Central memory CD4-positive, alpha-beta T cell (primary cell): ENCODE measurements at regions not wholly inside any gene's neighbourhood (a gene's known extent, or its start where the extent isn't known, plus 50 kb on each side); places are given as distances from the start of the nearest gene placed in this dataset.

Source experiments
- DNase-seq: peaks from one replicate; pipeline ENCODE4 v3.0.0; 2022

DNA sequence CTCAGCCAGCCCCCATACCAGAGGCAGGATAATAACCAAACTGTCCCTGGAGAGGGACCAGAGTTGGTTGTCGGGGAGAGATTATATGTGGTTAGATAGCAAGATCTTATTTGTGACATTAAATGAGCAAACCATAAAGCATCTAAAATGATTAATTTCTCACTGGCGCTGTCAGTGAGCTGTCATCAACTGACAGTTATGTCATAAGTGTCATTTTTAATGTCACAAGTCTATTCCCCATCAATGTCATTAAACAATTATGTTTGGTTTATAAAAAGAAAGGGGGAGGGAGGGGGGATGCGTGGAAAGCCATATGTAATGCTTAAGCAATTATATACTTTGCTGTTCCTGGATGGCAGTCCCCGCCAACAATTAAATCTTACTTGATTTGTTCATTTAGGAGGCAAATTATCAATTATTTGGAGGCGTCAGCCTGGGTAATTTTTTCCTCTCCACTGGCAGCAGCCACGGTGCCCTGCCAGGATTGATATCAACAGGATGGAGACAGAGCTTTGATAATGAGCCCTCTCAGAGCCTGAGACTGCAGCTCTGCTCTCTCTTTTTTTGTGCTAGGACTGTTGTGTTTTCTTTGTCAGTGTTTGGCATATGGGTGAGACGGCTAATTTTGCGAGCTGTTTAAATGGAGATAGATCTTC, 333.6 kb upstream of the CAMK1G start:
- DNase-seq, result no peak

DNA sequence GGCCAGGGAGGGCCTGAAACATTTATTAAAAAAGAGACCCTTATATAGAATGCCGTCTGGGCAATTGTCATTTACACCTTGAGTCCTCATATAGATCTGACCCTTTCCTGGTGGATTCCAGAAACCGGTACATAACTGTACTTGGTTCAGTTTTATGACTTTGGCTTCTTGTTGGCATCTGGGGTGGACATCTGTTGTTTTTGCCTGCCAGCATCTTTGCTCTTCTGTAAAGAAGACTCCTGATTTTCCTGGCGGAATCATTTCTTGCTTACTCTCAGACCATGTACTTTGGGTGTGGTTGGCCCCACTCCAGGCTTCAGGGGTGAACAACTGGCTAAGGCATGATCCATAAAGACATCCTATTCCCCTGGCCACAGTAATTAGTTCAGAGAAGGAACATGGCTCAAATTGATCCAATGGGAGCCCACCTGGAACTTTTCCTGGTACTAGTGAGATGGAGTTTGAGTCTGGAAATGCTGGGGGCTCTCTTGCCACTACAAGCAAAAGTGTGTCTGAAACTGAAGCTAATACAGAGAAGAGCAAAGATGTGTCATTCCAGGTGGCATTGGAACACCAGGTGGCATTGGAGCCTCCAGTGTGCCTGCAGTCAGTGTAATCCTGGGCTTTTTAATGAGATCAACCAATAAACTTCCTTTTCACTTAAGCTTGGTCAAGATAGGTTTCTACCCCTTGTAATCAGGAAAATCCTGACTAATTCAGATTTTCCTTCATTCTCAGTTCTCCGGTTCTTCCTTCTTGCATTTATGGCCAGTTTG, 332.5 kb upstream of the CAMK1G start:
- DNase-seq, result no peak

DNA sequence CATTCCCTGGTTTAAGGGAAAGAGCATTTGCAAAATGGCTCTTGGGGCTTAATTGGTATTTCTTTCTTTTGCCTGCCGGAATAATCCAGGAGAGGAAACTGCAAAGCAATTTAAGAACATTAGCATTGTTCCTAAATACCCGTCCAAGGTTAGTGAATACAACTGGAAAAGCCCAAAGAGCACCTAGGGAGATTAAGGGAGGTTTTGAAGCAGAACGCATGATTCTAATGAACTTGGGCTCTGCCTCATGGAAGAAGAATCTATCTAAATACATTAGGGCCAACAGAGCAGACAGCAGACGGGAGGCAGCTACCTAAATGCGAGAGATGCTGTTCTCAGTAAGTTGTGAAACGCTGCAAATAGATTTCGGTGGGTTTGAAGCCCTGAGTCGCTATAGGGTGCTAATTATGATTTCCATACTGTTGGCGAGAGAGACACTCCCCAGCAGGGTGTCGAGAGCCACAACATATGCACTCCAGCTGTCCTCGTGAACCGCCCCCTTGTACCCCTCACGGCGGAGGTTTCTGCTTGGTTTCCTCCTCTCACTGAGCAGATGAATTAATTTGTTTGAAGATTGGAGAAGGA, 326.7 kb upstream of the CAMK1G start:
- no peak for DNase-seq

DNA sequence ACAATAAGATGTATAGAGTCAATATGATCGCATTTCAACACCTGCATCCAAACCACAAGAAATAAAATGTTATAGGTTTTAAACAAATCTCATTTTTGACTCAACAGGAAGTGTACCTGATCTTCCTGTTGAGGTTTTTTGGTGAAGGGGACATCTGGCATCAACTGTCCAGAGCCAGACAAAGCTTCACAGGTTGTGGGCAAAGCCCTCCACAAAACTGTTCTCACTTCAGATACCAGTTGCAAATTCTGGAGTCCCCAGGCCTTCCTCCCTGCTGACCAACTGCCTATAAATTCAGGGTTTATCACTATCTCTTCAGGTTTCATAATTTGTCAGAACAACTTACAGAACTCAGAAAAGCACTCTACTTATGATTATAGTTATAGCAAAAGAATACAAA, 326.1 kb upstream of the CAMK1G start:
- no peak for DNase-seq

DNA sequence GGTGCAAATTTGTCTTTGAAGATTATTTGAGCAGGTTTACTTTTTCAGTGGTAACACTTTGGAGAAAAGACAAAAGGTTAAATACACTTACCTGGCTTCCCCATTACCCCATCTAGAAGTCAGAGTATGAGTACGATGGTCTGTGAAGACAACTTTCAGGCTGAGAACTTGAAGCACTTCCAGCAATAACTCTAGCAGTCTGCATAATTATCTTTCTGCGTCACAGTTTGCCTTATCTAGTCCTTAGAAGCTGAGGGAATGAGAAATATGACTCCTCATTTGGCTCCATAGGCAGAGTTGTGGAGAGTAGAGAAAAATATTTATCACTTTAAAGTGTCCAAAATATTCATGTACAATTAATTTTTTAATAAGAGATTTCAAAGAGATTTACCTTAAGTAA, 323.4 kb upstream of the CAMK1G start:
- DNase-seq, result no peak

DNA sequence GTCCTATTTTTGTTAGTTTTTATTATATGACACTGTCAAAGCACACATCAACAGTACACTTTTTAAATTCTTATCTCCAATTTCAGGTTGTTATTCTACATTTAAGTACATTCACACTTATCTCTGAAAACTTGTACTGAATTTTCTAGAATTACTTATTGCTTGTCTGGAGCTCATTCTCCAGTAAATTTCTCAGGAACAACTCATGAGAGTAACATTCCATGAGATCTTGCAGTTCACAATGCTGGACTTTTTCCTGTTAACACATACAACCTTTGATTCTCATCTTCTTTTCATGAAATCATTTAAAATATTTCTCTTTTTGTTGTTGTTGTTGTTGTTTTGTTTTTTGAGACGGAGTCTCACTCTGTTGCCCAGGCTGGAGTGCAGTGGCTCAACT, 320.9 kb upstream of the CAMK1G start:
- DNase-seq, result no peak

DNA sequence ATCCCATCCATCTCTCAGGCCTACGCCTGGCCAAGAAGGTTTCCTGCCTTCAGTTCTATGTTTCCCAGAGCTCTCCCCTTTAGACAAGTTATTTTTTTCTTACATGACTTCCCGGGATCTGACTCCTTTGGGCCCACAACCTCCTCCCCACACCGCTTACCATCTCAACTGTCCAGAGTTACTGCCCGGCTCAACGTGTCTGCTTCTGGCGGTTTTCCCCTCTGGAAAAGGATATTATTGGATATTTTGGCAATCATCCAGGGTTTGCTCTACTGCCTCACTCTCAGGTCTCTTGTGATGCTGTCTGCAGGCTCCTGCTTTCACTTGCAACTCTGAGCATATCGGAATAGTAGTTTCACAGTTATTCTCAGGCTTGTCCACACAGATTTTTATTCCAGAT, 318.2 kb upstream of the CAMK1G start:
- DNase-seq, result no peak

DNA sequence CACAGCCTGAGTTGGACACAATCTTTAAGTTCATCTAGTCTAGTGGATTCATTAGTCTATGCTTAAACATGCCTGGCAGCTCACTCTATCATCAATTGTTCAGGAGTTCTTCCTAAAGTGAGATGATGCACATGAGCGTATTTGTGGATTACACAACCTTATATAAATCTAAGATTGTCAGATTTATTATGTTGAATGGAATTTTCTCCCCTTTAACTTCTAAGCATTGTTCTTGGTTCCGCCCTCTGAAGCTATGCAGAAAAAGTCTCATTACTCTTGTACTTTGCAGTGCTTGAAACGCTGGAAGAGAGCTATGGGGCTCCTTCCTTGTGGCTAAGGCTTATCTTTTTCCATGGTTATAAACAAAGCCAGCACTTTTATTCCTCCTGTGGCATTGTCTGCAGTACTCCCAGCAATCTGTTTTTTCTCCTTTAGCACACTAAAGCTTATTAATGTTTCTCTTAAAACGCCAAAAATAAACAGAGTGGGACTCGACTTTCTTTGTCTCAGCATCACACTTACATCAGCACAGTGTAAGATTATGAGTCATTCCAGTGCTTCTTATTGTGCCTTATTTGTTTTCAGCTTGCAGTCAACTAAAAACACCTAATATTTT, 316.8 kb upstream of the CAMK1G start:
- DNase-seq, result no peak

DNA sequence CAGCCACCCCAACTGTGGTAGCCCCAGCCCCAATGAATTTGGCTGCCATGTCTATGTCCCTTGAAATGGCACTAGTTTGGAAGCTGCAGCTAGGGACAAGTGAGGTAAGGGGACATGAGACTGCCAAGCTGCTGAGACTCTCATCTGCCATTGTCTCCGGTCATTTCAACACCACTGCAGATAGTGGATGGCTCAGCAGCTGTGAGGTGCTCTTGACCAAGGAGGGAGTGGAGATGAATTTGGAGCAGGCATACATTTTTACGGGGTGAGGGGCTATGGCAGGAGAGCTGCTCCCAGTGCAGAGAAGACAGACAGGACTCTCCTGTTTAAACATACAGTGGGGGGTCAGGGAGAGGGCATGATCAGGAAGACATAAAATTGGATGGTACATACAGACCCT, 315.5 kb upstream of the CAMK1G start:
- no peak for DNase-seq

DNA sequence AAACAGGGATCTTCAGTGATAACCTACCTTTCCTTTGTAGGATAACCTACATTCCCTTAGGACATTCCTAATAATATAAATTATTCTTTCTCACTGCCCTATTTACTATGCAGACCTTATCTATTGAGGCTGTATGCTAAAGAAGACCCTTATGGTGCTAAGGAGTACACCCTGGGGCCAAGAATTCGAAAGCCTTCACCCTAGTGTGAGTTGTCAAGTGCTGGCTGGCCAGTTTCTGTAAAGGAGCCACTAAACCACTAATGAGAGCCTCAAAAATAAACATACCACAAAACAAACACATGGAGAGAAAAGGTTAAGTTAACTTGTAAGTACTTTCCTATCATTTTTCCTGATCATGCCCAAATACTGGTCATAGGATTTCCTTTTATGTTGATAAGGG, 315.0 kb upstream of the CAMK1G start:
- DNase-seq, result no peak

DNA sequence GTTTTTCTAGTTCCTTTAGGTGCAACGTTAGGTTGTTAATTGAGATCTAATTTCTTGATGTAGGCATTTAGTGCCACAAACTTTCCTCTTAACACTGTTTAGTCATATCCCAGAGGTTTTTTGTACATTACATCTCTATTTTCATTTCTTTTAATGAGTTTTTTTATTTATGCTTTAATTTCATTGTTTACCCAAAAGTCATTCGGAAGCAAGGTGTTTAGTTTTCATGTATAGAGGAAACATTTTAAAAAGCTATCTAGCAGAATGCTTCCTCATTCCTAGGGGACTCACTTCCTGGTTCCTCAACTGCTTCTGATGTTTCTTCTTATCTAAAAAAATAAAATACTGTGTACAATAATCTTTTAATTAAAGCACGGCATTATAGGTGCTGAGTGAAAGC, 307.2 kb upstream of the CAMK1G start:
- no peak for DNase-seq

DNA sequence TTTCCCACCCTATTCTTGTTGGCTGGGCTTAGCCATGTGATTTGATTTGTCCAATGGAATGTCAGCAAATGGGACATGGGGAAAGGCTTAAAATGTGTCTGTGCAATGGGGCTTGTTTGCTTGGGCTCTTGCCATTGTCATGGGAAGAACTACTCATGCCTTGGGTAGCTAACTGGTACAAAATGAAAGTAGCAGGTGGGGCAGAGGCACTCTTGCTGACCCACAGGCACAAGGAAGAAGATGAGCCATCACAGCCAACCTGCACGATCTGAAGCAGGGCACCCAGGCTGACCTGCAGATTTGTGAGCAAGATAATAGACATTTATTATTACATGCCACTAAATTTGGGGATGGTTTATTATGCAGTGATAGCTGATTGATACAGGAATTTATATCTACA, 305.9 kb upstream of the CAMK1G start:
- DNase-seq, result no peak

DNA sequence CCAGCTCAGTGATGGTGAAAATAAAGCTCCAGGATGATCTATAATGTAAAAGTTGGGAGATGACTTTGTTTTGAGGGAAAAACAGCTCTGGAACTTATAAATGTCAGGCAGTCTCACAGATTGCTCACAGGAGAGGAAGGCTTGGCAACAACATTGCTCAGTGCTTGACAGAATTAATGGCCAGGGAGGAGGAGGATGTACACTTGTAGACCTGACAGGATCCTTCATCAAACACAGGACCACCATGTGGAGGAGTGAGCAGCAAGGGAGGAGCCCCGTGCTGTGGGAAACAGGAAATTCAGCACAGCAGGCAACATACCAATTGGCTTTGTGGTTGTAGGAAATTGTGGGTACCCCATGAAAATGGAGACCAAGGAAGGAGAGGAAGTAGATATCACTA, 291.8 kb upstream of the CAMK1G start:
- DNase-seq, result no peak

DNA sequence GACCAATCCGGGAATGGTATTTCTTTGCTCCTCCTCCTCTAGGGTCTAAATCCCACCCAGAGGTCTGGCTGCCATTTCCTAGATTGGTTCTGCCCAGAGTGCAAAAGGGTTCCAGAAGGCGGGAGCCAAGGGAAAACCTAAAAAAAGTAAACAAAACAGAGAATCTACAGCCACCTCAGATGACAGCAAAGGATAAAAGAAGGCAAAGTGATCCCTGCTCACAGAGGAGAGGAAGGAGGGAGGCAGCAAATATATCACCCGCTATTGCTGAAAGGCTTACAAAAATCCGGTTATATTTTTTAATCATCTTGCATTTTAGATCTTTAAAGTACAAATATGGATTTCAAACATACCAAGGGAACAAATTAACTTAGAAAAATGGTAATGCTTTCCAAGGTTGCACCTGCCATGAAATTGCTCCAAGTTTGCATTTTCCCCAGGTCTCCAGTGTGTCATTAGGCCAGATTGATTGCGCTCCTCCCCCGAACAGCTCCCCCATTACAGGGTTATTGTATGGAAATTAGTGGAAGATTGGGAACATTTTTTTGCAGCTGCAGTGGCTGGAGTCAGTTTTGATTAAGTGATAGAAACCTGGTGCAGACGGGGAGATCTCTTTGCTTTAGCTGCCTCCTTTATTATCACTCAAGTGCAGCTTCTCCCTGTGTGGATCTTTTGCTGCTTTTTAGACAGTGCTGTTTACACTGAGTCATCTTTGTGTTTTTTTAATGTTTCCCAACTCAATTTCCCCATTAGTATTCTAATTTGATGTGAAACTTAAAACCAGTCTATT, 280.5 kb upstream of the CAMK1G start:
- DNase-seq, result no peak

DNA sequence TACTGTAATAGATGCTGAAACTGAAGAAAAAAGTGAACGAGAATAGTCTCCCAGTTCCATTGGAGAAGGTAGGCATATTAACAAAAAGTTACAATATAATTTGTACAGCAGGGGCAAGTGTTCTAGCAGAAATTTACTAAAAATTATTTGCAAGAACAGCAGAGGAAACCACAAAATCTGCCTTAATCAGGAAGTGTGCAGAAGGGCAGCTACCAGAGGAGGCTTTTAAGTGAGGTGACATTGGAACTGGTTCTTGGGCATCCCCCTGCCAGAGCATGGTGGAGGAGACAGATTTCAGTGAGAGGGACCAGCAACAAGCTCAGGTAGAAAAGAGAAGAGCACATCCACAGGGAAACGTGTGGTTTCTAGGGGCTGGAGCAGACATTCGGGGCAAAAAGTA, 279.3 kb upstream of the CAMK1G start:
- DNase-seq, result no peak

DNA sequence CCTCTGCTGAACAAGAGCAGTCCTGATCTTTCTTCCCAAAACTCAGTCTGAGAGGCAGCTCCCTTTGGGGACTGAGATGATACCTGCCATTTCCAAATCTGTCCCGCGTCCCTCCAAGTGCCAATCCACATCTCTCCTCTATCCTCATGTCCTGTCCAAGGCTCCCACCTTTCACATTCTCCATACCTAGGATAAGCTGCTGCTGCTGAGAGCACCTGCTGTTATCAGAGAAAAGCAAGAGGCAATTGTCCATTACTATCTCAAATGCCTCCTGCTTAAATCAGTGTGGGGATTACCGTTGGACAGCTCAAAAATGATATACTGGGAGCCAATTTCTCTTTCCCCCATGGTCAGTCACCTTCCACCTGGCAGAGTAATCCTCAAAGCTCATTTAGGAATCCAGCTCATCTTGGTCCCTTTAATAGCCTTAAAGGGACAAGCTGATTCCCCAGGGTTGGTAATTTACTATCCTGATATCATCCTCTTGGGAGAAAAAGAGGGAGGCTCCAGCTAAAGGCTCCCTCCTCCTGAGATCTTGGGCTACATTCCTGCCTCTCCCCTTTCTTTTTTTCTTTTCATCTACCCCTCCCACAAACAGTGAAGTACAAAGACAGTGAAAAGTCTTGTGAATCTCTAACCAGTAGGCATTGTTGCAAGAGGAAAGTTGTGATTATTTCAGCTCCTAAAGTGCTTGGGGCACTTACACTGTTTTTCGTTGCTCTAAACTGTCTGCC, 278.1 kb upstream of the CAMK1G start:
- DNase-seq, result no peak

DNA sequence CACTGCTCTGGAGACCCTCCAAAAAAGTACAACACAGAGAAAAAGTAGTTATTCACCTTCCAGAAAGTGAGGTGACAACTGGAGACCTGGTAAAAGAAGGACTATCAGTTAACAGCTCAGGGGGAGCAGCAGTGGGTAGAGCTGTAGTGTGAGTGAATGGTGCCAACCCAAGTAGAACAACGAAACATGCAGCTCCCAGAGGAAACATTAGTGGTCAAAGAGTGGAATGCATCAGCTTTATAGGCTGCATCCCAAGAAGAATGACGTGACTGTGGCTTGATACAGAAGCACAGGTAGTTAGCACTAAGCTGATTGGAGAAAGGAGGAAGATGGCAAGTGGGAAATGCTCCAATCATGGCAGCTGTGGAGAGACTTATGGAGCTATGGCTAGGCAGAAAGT, 275.7 kb upstream of the CAMK1G start:
- DNase-seq, result no peak

DNA sequence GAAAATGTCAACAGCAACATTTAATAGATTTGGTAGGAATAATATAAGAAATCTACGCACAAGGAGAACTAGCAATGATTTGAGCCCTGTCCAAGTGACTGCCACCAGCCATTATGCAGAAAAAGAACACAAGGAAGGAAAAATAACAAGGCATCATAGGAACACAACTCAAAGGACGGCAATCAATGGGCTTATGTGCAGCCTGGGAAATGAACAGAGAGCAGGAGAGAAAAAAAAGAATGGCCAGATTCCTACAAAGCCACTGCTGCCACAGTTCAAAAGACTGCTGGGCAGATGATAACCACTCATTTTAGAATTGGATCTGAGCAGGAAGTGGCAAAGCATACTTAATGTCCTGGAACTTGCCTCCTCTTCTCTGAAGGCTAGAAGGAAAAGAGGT, 274.3 kb upstream of the CAMK1G start:
- DNase-seq, result no peak

DNA sequence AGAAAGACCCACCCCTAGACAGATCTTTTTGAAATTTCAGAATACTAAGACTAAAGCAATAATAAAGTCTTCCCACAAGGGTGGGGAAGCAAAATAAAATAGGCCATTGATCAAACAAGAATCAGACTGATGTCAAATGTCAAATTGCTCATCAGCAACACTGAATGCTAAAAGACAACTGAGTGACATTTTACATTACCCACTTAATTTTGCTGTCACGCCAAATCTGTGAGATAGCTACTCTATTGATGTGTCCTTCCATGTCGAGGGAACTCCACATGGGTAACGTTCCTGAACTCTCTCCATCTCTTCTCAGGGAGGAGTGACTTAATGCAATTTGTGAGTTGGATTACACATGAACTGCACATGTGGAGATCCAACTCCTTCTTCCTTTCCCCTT, 271.7 kb upstream of the CAMK1G start:
- DNase-seq, result no peak

DNA sequence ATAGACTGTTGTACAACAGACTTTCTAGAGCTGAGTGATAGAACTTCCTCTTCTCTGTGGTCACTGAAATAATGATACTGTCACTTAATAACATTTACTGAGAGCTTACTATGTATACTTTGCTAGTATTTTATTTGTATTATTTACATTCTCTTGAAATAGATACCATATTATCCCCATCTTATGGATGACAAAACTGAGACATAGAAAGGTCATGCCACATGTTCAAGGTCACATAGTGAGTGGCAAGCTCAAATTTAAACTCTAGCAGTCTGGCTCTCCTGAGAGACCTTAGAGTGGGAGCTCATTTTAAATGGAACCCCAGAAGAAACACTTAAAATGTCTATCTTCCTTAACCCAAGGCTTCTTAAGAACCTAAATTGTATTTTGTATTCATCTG, 266.6 kb upstream of the CAMK1G start:
- no peak for DNase-seq

DNA sequence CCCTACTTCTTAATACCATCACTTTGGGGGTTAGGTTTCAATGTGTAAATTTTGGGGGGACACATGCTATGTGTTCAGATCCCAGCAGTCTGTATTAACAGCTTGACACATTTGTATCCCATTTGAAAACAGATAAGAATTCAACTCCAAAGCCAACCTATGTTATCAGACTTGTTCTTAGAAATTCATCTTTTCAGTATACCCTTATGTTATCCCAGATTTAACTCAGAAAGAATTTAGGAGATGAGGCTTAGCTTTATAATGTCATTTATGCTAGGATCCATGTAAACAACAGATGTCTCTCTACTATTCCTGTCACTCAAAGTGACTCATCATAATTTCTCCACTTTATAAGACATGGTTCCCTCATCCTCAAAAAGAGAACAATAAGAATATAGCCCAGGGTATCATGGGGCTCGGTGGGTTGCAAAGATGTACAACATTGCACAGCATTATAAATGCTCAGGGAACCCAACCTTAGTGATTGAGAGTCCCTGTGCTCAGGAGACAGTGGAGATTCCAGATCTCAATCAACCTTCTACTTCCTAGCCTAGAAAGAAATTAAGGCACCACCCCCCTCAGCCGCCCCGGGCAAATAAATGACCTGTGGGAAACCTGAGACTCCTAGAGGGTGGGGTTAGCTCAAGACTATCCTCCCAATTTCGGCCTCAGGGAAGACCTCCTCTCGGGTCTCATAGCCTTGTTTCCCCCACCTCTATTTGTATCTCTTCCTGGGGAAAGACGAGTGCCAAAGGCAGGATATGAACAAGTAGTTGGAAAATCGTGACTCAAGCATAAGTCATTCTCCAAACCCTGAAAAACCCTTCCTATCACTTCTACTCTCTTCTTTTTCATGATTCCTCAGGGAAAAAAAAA, 265.1 kb upstream of the CAMK1G start:
- DNase-seq, result no peak

DNA sequence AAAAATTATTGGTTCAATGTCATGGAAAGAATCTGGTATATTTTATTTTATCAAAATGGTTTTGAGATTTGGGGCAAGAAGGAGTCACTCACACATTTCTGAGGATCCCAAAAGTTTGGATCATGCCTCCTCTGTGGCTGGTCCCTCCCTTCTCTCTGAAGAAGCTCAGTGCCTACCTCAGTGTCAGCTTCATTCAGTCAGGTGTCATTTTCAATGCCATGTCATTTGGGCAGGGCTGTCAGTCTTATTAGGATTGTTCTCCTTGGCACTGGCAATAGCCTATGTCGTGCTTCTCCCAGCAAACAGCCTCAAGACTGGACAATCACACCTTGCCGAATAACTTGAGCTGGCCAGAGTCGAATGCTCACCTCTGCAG, 264.5 kb upstream of the CAMK1G start:
- DNase-seq, result no peak
